Omental fat pad (tissue), 3 donors: ENCODE measurements at regions not wholly inside any gene's neighbourhood (a gene's known extent, or its start where the extent isn't known, plus 50 kb on each side); places are given as distances from the start of the nearest gene placed in this dataset.
A peak's percentile ranks its signal among the peaks of the same experiment; 100 is the strongest.

Experiments used
- ATAC-seq: fragments of 150-250 bp; one replicate; pipeline ENCODE4 v1.9.1; 2016; ENCODE audit warnings: mild to moderate bottlenecking, moderate library complexity; ENCODE audit not compliant: low FRiP score
- DNase-seq: peaks from one replicate; pipeline ENCODE4 v3.0.0-alpha.2; 2019; ENCODE audit warnings: low spot score
- TF ChIP-seq, protein P1 (sequence below), 3 donors: fragments of 450-650 bp; IDR thresholded peaks; one replicate each; pipeline ENCODE4 v1.5.1; 2016 to 2017; ENCODE audit warnings: antibody characterized with exemption in 3 of 3, mild to moderate bottlenecking in 3 of 3, moderate library complexity in 2 of 3

DNA sequence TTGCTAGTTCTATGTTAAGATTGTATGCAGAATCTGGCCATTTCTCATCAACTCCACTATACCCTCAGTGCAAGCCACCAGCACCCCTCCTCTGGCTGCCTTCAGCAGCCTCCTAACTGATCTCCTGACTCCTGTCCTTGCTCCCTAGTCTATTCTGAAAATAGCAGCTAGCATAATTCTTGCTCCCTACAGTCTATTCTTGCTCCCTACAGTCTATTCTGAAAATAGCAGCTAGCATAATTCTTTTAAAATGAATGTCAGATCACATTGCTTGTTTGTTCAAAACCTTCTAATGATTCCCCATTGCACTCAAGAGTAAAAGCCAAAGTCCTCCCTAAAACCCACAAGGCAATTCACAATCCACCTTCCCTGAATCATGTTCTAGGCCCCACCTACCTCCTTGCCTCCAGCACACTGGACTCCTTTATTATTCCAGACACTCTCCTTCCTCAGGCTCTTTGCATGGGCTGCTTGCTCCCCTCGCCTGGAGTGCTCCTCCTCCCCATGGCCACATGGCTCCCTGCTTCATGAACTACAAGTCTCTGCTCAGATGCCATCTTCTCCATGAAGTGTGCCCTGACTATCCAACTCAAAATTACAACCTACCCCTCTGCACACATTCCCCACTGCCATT is 164.2 kb upstream of the TNFAIP3 start:
- TF ChIP-seq, protein P1, sequence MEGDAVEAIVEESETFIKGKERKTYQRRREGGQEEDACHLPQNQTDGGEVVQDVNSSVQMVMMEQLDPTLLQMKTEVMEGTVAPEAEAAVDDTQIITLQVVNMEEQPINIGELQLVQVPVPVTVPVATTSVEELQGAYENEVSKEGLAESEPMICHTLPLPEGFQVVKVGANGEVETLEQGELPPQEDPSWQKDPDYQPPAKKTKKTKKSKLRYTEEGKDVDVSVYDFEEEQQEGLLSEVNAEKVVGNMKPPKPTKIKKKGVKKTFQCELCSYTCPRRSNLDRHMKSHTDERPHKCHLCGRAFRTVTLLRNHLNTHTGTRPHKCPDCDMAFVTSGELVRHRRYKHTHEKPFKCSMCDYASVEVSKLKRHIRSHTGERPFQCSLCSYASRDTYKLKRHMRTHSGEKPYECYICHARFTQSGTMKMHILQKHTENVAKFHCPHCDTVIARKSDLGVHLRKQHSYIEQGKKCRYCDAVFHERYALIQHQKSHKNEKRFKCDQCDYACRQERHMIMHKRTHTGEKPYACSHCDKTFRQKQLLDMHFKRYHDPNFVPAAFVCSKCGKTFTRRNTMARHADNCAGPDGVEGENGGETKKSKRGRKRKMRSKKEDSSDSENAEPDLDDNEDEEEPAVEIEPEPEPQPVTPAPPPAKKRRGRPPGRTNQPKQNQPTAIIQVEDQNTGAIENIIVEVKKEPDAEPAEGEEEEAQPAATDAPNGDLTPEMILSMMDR (IDR thresholded peaks at IDR 0.05) = no peak
- ATAC-seq (no peak), DNase-seq (no peak)

DNA sequence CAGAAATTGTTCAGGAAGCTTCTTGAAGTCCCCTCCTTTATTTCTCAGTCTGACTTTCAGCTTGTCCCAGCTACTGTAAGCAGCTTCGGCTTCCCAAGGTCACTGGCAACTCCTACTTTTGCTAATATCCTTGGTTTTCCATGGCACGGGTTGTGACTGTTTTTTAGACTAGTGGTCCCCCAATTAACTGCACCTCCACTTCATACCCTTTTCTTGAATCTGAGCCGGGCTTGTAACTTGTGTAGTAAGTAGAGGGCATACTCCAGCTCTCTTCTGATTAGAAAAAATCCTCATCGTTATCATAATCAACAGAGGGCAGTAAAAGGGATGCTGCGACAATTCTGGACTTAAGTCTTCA is 162.3 kb upstream of the TNFAIP3 start:
- no peak for DNase-seq
- no peak for ATAC-seq
- TF ChIP-seq, protein P1 (IDR thresholded peaks at IDR 0.05) = no peak

DNA sequence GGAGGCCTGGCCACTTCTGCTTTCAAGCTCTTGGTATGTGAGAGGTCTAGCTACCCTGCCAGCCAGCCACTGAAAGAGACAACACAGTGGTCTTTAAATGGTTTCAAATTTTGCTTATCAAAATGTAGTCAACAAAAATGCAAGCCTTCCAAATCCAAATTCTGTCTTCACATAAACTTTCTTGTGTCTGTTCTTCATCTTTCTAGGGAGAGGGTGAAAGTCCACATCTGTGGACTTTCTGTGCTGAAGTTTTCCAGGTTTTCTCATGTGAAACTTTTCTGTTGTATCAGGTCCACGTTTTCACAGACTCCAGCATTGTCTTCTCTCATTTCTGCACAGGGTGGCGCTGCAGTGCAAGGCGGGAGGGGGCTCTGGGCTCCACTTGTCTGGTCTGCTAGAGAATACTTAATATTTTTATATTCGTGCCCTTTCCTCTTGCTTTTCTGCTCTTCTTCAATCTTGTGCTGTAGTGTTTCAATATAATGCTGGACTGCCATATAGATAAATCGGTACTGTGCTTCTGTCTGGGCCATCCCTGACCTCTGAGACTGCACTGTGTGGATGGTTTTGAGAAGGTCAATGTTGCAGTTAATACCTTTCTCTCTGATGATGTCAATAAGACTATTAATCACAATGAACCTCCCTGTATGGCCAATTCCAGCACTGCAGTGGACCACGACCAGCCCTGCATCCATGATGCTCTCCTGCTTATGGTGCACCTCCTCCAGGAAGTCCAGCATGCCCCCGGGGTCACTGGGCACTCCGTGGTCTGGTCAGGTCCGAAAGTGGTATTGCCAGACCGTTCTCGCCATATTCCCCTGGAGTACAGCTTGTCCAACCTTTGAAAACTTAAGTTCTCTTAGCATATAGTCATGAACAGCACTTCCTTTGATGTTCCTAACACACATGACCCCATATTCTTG is 161.6 kb upstream of the TNFAIP3 start:
- ATAC-seq (peak; percentile 30), DNase-seq (peak; percentile 64)
- TF ChIP-seq, protein P1 (IDR thresholded peaks at IDR 0.05) = peak in 1 of 3 donors; percentile 46

DNA sequence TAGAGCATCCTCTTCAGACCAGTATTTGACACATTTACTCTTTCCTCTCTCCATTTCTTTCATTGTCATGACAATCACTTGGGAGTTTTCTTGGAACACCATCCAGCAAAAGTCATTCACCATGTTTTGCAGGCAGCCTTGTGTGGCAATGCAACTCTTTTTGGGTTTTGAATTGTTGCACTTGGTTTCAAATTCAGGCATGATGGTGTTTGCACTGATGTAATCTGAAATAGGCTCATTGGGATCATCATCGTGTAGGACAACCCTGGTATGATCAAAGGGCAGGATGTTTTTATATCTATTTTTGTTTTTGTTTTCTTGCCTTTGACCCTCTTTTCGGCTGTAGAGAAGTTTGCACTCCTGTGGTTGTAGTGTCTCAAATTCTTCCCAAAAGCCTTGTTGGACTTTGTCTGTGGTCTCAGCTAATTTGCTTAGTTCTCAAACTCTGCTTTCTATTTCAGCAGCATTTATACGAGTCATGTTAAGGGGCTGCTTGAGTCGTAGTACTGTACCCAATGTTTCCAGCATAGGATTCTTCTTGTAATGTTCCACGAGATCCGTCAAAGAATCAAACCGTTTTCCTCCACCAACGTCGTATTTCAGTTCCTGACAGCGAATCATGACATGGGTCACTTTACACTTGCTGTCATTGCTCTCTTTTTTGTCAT is 160.8 kb upstream of the TNFAIP3 start:
- ATAC-seq (no peak), DNase-seq (no peak)
- TF ChIP-seq, protein P1 (IDR thresholded peaks at IDR 0.05) = no peak

DNA sequence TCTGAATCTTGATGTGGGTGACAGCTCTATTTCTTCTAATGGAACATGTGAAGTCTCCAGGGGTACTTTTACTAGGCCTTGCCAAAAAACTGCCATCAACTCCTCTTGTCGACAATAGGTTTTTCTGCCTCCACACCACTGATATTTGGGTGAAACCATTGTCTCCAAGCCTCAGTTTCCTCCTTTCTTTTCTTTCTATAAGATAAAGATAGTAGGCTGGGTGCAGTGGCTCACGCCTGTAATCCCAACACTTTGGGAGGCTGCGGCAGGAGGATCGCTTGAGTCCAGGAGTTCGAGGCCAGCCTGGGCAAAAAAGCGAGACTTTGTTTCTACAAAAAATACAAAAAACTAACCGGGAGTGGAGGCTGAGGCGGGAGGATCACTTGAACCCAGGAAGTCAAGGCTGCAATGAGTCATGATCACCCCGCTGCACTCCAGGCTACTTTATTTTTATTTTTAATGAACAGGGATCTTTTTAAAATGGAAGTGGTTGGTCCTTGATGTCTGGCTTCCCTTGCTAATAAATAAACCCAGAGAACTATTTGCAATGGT is 159.9 kb upstream of the TNFAIP3 start:
- DNase-seq (no peak), ATAC-seq (no peak)
- TF ChIP-seq, protein P1 (IDR thresholded peaks at IDR 0.05) = no peak

DNA sequence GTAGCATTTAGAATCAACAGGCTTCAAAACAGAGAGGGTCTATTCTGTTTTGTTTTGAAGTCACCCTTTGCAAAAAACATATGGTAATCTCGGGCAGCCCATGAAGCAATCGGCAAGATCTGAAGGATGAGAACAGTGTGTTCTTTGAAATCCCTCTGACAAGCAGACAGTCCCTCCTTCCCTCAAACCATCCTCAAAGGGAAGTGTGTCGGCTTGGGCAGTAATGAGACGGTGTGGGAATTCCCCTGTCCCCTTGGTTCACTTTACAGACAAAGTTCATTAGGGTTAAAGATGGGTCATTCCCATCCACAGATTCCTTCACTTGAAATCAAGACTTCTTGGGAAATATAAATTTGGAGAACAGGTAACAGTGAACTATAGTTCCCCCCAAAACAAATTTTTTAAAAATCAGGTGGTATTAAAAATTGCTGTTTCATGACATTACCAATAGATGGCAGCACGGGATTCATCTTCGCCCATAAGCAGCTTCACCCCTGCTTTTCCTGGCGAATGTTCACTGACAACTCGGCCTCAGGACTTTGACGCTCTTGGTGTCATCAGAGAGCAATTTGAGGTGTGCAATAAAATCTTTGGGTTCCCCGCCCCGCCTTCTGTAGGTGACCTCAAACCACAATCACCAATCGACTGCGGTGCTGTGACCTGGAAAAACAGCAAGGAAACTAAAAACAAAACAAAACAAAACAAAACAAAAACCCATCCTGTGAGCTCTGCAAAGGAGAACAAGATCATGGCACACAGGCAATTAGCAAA is 159.3 kb upstream of the TNFAIP3 start:
- ATAC-seq (peak; percentile 49), DNase-seq (no peak)
- TF ChIP-seq, protein P1 (IDR thresholded peaks at IDR 0.05) = peak in 1 of 3 donors; percentile 57
